DOHH2 (cell line): ENCODE measurements at regions not wholly inside any gene's neighbourhood (a gene's known extent, or its start where the extent isn't known, plus 50 kb on each side); places are given as distances from the start of the nearest gene placed in this dataset.

Experiments used
- H3F3A ChIP-seq: fragments of 200-600 bp; sonication (generic), shearing (Covaris generic); 2 replicates; pipeline ENCODE4 v1.6.0; 2016; ENCODE audit warnings: antibody characterized with exemption, mild to moderate bottlenecking; ENCODE audit not compliant: control insufficient read depth, insufficient read depth
- H3K27ac ChIP-seq: fragments of 200-600 bp; sonication (generic); 2 replicates; pipeline ENCODE4 v1.5.1; 2014; ENCODE audit warnings: low read depth, mild to moderate bottlenecking, low read length, moderate library complexity
- H3K27me3 ChIP-seq: fragments of 200-600 bp; sonication (generic); 2 replicates; pipeline ENCODE4 v1.6.1; 2014; ENCODE audit warnings: mild to moderate bottlenecking, low read length, mixed read lengths; ENCODE audit not compliant: control insufficient read depth
- H3K36me3 ChIP-seq: fragments of 200-600 bp; sonication (generic); 2 replicates; pipeline ENCODE4 v1.6.1; 2014; ENCODE audit warnings: mild to moderate bottlenecking, low read length, moderate library complexity, mixed read lengths; ENCODE audit not compliant: control insufficient read depth
- H3K4me1 ChIP-seq: fragments of 200-600 bp; sonication (generic); 2 replicates; pipeline ENCODE4 v1.6.1; 2014; ENCODE audit warnings: mild to moderate bottlenecking, low read length, mixed read lengths; ENCODE audit not compliant: control insufficient read depth
- H3K4me2 ChIP-seq: fragments of 200-600 bp; sonication (generic); 2 replicates; pipeline ENCODE4 v1.6.0; 2014; ENCODE audit warnings: mild to moderate bottlenecking, low read length, moderate library complexity
- H3K4me3 ChIP-seq: fragments of 200-600 bp; sonication (generic); 2 replicates; pipeline ENCODE4 v1.5.1; 2014; ENCODE audit warnings: mild to moderate bottlenecking, low read length, mixed read lengths
- H3K79me2 ChIP-seq: fragments of 200-600 bp; sonication (generic); 2 replicates; pipeline ENCODE4 v1.6.1; 2014; ENCODE audit warnings: mild to moderate bottlenecking, low read length, mixed read lengths; ENCODE audit not compliant: control insufficient read depth
- H3K9me2 ChIP-seq: fragments of 200-600 bp; sonication (generic); replicated peaks from 2 replicates; pipeline ENCODE4 v1.6.1; 2014; ENCODE audit warnings: mild to moderate bottlenecking, low read length, mixed read lengths; ENCODE audit not compliant: control insufficient read depth
- H3K9me3 ChIP-seq: fragments of 200-600 bp; sonication (generic); 2 replicates; pipeline ENCODE4 v1.6.1; 2014; ENCODE audit warnings: antibody characterized with exemption, low read length, mixed read lengths; ENCODE audit not compliant: control insufficient read depth, insufficient read depth
- H4K20me1 ChIP-seq: fragments of 200-600 bp; sonication (generic); 2 replicates; pipeline ENCODE4 v1.6.0; 2014; ENCODE audit warnings: low read depth, mild to moderate bottlenecking, antibody characterized with exemption, low read length, moderate library complexity; ENCODE audit not compliant: control insufficient read depth, insufficient read depth
- CTCF ChIP-seq: fragments of 200-600 bp; sonication (generic); IDR thresholded peaks from one replicate; pipeline ENCODE4 v1.5.1; 2014; ENCODE audit warnings: antibody characterized with exemption, mild to moderate bottlenecking, low read depth, low read length; ENCODE audit not compliant: poor library complexity, severe bottlenecking
- EZH2phosphoT487 ChIP-seq: fragments of 200-600 bp; sonication (generic); IDR thresholded peaks from 2 replicates; pipeline ENCODE4 v1.6.1; 2017; ENCODE audit warnings: borderline replicate concordance, mild to moderate bottlenecking, antibody characterized with exemption, low read length, moderate library complexity, mixed read lengths

GRCh38 chr3:127410137-127410488, 122.3 kb upstream of the PRR20G start:
- H3K27me3 ChIP-seq = peaks cover 9% of the 10 kb centered on the region
- TF ChIP-seq EZH2phosphoT487 = no peak
- no peak for TF ChIP-seq CTCF
- no peak overlapping the region for H3K4me2 ChIP-seq

DNA sequence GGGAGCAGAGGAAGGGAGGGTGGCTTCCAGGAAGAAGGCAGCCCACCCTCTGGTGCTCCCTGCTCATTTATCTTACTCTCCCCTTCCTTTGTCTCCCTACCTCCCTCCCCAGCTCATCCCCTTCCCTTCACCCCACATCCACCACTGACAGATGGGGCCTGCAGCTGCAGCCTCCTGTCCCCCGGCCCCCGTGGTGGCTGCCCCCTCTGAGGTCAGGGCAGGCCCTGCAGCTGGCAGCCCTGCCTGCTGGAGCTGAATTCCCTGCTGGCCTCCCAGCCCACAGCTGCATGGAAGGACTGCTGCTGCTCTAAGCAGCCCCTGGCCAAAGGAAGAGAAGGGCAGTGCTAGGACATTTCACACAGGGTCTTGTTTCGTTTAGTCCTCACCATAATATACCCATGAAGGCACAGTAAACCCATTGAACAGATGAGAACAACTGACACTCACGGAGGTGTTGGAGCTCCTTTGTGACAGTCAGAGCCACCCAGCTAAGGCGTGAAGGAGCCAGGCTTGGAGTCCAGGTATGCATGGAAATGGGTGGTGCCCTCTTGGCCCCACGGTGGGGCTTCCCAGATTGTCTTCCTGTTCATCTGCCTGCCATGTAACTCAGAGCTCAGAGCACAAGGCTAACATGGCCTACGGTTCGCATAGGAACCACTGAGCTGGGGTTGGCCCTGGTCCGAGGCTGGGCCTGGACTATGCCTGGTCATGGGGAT, 121.7 kb upstream of the PRR20G start:
- Histone ChIP-seq H3F3A (no peaks in the 10 kb centered on the region), H3K27ac (no peak overlapping the region), H3K36me3 (no peaks in the 10 kb centered on the region), H4K20me1 (no peaks in the 10 kb centered on the region), H3K79me2 (no peaks in the 10 kb centered on the region), H3K4me3 (no peak overlapping the region), H3K9me2 (no peaks in the 10 kb centered on the region), H3K27me3 (peaks cover 7% of the 10 kb centered on the region), H3K4me1 (no peaks in the 10 kb centered on the region), H3K9me3 (no peaks in the 10 kb centered on the region), H3K4me2 (no peak overlapping the region)
- TF ChIP-seq EZH2phosphoT487 (no peak), CTCF (no peak)

More at GRCh38 chr3:127410137-127410488, 122.3 kb upstream of the PRR20G start:
- no peaks in the 10 kb centered on the region for H4K20me1 ChIP-seq
- no peaks in the 10 kb centered on the region for H3K4me1 ChIP-seq
- no peak overlapping the region for H3K4me3 ChIP-seq
- H3K9me2 ChIP-seq = no peaks in the 10 kb centered on the region
- no peaks in the 10 kb centered on the region for H3K36me3 ChIP-seq
- no peak overlapping the region for H3K27ac ChIP-seq
- H3F3A ChIP-seq = no peaks in the 10 kb centered on the region
- H3K79me2 ChIP-seq = no peaks in the 10 kb centered on the region
- H3K9me3 ChIP-seq = no peaks in the 10 kb centered on the region

DNA sequence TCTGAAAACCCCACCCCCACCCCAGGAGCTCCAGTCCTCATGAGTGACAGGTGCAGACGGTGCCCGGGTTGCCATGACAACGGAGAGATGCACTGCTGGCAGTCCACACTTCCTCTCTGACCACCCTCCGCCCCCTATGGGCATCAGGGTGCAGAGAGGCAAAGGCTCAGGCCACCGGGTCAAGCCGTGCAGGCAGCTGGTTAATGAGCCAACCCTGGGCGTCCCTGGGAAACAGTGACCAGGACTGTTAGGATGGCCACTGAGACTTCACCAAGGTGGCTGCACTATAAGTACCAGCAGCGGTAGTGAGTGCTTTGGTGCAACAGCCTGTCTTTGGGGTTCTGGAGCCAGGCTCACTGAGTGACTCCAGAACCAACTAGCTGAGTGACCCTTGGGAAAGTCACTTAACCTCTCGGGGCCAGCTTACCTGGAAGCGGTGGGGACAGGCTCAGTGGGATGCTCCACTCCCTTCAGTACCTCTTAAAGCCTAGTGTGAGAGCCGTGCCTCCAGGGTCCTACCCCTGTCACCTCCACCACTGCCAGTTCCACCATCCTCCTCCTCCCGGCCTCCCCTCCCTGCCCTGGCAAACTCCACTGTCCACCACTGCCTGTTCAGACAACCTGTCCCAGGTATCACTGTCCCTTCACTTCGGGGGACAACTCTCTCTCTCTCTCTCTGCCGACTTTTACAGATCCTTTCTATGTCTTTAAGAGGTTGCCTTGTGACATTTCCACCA, 121.0 kb upstream of the PRR20G start:
- Histone ChIP-seq H3K9me3 (no peaks in the 10 kb centered on the region), H3K4me2 (no peak overlapping the region), H3K9me2 (no peaks in the 10 kb centered on the region), H3K4me1 (no peaks in the 10 kb centered on the region), H3K27ac (no peak overlapping the region), H3K36me3 (no peaks in the 10 kb centered on the region), H4K20me1 (no peaks in the 10 kb centered on the region), H3K27me3 (peaks cover 2% of the 10 kb centered on the region; the same call in 1 of the 2 replicates), H3F3A (no peaks in the 10 kb centered on the region), H3K79me2 (no peaks in the 10 kb centered on the region), H3K4me3 (no peak overlapping the region)
- TF ChIP-seq EZH2phosphoT487 (no peak), CTCF (no peak)
